Inflammatory macrophage treated with lipopolysaccharide for 1 hour (primary cell): ENCODE measurements at regions not wholly inside any gene's neighbourhood (a gene's known extent, or its start where the extent isn't known, plus 50 kb on each side); places are given as distances from the start of the nearest gene placed in this dataset.

Source experiments
- DNase-seq, 2 donors: peaks; one replicate each; pipeline ENCODE4 v3.0.0-alpha.2; 2020 to 2022

DNA sequence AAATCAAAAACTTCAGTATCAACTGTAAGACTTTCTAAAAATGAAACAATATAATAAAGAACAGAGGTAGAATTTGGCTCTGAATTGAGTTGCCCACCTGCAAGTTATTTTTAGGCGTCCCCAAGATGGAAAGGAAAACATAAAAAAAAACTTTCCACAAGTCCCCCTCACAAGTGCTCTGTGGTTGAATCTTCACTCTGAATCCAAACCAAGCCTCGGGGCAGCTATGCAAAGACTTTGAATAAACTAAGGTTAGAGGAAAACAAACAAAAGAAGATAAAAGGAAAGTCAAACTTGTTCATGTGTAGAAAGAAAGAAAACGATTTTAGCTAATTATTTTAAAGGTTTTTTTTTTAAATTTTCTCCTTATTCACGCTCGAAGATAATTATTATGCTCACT is 372.4 kb upstream of the SLIT2 start:
- no peak for DNase-seq

DNA sequence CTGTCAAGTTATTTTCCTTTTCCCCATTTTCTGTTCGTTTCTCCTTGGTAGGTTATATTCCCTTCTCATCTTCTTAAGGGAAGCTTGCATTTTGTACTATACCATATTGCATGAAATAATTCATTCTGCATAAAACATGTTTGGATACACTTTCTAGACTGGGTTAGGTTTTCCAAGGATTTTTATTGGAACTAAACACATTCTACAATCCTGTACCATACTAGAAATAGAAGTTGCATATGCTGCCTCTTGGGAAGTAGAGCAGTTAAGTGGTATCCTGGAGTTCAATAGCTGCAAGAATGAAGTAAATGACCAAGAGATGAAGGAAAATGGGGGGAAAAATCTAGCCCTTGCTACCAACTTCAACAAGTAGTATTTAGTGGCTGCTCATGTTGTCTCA is 393.7 kb upstream of the SLIT2 start:
- DNase-seq: no peak

DNA sequence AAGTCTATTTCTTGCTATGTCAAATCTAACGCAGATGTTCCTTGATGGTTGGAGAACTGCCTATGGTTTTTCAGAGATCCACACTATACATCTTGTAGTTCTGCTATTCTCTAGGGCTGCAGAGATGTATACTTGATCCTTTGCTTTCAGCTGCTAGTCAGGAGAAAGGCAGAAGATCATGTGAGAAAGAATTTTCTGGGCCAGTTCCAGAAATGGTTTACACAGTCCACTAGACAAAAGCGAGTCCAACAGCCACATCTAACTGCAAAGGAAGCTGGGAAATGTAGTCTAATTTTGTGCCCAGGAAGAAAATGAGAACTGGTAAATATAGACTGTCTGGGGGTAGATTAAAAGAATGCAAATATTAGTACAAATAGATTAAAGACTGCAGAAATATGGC is 394.3 kb upstream of the SLIT2 start:
- DNase-seq: no peak

DNA sequence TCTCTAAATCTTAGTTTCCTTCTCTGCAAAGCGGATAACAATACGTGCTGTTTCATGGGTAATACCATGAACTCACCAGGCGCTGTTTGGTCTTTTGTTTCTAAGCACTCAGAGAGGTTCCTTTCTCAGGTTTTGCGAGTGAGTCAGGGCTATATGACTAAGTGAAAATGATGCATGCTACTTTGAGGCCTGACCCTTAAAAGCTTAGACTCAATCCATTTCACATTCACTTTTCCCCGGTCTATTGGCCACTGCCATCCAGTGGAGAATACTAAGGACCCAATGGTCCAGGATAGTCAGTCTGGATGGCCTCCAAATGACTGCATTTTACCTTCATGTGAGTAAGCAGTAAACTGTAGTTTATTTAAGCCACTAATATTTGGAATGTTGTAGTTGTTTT is 400.8 kb upstream of the SLIT2 start:
- DNase-seq: no peak

DNA sequence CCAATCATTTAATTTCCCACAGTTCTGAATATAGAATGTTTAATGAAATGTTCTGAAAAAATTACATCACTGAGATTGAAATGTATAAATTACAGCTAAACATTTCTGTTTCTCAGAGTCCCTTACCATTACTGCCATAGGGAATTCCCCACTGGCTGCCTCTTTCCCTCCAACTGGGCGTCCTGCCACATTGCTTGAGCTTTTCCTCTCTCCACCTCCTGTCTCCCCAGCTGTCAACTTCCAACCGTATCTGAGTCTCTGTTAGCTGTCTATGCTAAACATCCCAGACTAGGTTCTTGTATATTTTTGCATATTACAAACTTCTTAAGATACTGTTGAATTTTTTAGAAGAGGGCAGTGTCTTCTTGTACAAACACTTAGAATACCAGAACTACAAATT is 407.3 kb upstream of the SLIT2 start:
- no peak for DNase-seq

DNA sequence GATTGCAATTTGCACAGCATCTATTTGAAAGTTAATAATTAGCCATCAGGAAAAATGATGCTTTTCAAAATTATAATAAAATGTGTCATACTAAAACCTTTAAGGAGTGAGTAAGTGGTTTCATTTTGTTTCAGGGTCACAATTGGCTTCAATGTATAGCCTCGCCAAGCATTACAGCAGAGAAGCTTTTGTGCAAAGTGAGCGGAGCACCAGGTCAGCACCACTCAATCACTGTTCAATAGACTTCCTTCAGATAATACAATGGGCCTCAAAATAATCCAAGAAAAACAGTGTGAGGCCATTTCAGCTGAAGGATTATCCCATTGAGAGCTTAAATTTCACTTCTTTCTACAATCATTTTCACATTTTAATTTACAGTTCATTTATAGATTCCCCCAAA is 409.2 kb upstream of the SLIT2 start:
- DNase-seq: no peak

DNA sequence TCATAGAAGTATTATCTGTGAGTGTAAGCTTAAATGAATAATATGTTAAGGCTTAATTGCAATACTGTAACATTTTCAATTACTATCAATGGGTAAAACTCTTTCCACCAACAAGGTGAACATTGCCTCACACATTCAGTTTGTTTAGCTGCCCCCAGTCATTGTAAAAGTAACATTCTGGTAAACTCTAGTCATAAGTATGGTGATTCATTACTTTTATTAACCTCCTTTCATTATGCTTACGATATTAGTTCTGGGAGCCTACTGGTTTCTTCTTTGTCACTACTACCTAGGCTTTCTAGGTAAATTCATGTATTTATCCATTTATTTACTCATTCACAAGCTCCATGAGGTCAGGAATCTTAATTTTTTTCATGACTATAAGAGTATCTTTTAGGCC is 412.8 kb upstream of the SLIT2 start:
- DNase-seq: no peak

DNA sequence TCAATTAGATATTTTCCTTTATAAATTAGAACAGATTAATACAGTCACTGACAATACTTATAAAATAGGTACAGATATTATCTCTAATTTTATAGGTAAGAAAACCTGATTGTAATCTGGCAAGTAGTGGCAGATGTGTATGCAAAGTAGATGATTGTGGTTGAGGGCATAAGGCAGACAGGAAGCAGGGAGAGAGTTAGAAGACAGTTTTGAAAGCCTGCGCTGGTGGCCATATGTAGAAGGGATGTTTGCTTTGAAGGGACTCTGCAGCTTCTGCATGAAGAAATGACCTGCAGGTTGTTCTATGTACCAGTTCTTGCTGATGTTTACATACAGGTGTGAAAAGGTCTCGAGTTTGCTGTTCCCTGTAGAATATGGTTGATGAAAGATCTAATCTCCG is 416.3 kb upstream of the SLIT2 start:
- DNase-seq: no peak

DNA sequence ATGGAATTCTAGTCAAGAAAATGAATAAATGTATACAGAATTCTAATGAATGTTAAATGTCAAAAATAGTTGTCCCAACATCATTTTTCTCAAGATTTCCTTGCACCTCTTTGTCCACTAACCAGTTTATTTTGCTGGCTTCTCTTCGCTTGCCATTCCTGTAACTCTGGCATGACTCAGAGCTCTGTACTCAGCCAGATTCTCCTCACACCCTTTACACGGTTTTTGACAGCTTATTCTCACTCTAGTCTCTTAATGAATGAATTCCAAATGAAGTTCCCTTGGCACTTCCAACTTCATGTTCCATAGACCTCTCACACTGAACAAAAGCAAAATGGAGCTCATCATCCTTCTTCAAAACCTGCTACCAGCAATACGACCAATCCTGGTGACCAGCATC is 419.3 kb upstream of the SLIT2 start:
- DNase-seq: no peak

DNA sequence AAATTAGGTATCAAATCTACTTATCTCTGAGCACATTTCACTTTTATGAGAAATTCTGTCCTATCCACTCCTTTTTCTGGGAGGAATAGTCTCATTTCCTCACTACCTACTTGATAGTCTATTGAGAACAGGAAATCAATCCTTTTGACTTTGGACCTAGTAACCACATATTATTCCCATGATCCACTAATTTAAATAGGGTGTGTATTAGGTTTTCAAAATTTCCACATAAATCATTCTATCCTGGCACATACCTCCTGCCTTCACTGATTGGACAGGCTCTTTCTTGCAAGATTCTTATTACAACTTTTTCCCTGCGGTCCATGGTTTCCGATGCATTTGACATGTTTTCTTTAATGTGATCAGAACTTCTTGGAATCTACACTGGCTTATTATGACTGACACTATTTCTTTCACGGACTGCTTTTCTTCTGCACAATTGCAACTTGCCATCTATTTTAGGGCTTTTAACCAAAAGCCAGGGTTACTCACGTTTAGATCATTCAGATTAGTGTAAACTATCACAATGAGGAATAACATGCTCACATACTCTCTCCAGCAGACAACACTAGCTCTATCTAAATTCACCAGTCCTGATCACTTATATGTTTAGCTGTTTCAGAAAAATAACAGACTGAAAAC is 419.9 kb upstream of the SLIT2 start:
- DNase-seq: no peak

DNA sequence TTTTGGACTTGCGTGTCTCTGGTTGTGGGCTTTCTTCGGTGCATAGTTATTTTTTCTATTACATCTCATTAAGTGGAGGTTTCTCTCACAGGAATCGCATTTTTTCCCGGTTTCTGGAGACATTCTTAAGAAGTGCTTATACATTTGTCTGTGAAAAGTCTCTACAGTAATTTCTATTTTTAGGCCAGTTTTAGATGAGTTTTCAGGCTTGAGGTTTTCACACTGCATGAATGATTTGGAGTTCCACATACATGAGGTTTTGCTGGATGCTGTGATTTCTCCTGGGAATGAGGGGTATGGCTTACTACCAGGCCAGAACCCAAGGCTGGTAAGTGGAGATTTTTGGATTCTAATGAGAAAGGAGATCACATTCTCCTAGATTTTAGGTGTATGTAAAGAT is 422.6 kb upstream of the SLIT2 start:
- DNase-seq: no peak

DNA sequence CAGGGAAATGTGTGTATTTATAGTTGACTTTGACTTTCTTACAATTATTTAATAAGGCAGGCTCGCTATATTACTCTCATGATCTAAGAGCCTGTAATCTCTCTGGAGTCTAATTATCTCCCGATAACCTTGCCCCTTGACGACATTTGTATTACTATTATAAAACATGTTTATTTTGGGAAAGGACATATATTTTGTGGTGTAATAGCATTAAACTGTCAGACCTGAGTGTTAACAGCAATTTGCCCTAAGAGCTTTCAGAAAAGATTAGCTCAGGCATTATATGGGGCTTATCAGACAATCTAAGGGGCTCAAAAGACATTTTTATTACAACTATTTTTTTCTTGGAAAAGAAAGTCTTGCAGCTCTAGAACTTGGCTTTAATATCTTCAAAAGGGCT is 427.9 kb upstream of the SLIT2 start:
- DNase-seq: no peak

DNA sequence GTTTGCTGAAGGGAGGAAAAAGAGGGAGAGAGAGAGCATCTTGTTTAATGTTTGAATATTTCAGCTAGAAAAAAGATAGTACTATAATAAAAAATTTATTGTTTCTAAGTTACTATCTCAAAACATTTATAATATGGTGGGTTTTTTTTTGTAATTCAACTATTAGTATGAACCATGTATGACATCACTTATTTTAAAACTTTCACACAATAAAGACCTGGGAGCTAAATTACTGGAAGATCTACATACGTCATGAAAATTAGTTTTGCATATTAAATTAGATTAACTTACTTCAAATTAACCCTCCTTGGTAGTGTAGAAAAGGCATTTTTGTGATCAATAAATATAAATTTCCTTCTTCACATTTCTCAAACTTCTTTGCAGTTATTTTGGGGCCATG is 432.0 kb upstream of the SLIT2 start:
- no peak for DNase-seq

DNA sequence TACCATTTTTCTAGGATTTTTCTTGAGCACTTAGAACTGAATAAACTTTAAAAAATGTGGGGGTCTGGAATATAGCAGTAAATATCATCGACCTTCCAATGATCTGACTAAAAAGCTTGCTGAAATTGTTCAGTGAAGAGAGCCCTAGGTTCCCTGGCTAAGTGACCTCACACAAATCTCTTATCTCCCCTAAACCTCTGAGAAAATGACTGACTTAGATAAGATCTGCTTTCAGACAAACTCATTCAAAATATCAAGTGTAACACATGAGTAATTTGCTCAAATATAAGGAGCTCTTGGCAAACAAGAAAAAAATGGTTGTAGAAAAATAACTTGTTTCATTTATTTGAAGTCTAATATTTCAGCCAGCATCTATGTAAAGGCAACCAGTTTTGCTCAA is 441.7 kb upstream of the SLIT2 start:
- DNase-seq: no peak

DNA sequence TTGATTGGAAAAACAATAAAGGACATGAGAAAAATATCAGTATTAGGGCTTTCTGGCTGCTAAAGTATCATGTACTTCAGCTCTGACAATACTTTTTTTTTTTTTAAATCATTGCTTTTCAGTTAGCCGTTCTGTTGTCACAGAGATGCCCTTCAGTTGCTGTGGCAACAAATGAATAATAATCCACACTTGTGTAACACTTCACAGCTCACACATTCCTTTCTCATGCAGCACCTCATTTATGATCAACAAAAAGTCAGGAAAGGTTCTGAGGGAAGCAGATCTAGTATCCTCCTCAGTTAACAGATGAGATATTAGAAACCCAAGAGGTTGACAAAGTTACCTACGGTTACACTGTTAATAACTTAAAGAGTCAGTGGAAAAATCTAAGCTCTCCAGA is 444.2 kb upstream of the SLIT2 start:
- DNase-seq: no peak

DNA sequence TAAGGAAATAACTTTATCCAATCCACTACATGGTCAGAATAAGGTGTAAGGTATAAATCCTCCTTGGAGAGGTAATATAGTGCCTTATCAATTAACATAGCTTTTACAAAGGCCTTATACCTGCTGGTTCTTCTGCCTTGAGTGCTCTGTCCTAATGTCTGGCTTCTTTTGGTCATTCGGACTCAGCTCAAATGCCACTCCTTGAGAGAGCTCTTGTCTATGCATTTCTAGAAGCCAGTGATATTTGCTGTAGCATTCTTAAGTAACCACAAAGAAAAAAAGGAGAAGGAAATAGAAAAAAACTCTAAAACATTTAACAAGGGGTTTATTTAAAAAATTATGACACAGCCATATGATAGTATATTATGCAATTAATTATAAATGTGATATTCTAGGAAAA is 444.8 kb upstream of the SLIT2 start:
- DNase-seq: no peak

DNA sequence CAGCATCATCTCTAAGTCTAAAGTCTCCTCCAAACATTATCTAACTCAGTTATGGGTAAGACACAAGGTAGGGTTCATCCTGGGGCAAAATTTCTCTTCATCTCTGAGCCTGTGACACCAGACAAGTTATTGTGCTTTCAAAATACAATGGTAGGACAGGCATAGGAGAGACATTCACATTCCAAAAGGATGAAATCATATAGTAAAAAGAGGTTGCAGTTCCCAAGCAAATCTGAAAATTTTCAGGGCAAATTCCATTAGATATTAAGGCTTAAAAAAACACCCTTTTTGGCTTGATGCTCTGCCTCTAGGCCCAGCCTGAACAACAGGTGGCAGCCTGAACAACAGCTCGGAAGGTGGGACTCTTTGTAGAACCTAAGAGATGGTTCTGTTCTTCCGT is 448.3 kb upstream of the SLIT2 start:
- no peak for DNase-seq

DNA sequence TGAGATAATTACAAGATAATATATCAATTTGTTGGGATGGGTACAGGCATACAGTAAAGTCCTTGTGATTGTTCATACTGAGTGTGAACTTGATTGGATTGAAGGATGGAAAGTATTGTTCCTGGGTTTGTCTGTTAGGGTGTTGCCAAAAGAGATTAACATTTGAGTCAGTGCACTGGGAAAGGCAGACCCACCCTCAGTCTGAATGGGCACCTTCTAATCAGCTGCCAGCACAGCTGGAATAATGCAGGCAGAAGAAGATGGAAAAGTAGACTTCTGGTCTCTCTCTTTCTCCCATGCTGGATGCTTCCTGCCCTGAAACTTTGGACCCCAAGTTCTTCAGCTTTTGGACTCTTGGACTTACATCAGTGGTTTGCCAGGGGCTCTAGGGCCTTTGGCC is 457.9 kb upstream of the SLIT2 start:
- no peak for DNase-seq

DNA sequence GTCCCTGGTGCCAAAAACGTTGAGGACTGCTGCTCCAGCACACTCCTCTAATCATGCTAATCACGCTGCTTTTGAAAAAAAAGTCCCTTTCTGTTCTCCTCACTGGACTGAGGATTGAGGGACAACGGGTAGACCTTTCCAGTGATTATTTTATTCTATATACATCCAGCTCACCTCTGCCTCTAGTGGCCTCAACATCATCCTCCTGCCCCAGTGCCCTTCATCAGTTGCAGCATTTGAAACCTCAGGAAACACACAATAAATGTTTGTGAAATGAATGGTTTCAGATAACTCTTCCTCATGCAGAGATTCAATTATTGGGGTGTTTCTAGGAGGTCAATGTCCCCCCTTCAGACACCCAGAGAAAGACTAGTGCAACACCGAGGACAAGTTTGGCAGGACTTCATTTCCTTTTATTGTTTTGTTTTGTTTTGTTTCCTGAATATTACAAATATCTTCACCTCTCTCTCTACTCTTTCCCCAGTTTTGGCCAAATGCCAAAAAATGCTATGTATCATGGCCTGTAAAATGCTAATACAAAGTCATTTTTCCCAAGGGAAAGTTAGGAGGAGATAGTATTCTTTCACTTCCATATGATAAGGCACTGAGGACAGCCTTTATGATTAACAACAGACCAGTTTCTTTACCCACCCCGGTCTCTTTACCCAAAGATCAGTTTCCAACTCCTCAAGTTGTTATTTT is 460.1 kb upstream of the SLIT2 start:
- no peak for DNase-seq

DNA sequence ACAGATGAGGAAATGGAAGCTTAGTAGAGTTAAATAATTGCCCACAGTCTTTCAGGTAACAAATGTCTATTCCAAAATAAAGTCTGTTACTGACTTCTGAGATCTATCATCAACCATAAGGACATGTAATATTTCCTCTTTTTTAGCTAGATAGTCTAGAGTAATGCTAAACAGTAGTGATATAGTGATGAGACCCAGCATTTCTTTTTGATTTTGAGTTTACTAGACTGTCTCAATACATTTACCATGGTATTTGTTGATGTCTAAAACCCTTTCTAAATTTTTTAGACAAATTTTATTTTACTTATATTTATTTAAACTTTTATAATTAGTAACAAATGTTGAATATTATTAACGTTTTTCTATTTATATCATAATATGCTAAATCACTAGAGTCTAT is 465.1 kb upstream of the SLIT2 start:
- DNase-seq: no peak

DNA sequence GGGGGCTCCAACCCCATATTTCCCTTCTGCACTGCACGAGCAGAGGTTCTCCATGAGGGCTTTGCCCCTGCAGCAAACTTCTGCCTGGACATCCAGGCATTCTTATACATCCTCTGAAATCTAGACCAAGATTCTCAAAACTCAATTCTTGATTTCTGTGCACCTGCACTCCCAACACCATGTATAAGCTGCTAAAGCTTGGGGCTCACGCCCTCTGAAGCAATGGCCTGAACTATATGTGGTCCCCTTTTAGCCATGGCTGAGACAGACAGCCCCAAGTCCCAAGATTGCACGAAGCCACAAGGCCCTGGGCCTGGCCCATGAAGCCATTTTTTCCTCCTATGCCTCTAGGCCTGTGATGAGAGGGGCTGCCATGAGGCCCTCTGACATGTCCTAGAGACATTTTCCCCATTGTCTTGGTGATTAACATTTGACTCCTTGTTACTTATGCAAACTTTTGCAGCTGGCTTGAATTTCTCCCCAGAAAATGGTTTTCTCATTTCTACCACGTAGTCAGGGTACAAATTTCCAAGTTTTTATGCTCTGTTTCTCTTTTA is 468.0 kb upstream of the SLIT2 start:
- DNase-seq: no peak

DNA sequence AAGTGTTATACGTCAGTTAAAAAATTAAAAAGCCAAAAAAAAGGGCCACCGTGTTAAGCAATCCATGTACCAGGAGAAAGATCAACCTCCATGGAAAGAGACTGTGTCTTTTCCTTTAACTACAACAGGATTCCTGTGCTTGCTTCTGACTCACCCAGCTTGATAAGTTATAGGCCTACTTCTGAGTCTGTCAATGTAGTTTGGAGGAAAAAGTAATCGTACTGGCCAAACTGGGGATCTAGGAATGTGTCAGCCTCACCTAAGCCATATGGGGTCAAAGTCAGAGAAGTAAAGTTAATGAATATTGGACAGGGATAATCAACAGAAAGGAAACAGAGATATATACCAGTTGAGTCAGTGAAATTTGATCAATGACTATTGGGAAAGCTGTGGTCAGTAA is 470.8 kb upstream of the SLIT2 start:
- DNase-seq: no peak

DNA sequence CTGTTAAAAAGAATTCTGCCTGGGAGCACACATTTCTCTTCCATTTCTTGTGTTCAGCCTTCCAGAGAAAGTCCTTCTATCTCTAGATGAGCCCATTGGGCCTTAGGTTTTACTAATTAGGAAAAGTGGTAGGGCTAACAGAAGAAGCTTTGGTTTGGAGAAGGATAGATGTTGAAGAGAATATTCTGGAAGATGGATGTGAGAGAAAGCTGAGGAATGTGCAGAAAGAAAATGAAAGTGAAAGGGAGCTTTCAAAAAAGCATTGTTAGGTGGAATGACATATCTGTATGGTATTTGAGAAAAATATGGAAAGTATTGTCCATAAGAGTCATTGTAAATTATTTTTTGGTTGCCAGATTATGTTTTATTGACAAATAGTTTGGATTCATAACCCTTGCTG is 474.8 kb upstream of the SLIT2 start:
- DNase-seq: no peak

DNA sequence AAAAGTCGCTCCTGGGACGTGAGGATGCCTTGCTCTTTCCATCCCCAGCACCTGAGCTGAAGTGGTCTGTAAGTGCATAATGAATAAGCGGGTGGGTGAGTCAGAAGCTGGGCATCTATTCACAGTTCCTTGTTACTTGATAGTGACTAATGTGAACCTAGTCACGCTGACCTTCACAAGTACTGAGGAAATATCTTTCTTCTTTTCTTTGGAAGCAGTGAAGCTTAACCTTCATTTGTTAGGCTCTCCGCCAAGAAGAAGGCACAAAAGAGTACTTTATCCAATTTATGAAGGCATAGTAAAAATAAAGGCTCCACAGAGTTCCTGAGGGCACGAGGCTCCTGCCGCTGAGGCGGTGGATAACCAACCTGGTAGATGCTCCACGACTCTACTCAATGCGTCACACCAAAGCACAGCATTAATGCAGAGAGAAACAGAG is 475.7 kb upstream of the SLIT2 start:
- DNase-seq: no peak

DNA sequence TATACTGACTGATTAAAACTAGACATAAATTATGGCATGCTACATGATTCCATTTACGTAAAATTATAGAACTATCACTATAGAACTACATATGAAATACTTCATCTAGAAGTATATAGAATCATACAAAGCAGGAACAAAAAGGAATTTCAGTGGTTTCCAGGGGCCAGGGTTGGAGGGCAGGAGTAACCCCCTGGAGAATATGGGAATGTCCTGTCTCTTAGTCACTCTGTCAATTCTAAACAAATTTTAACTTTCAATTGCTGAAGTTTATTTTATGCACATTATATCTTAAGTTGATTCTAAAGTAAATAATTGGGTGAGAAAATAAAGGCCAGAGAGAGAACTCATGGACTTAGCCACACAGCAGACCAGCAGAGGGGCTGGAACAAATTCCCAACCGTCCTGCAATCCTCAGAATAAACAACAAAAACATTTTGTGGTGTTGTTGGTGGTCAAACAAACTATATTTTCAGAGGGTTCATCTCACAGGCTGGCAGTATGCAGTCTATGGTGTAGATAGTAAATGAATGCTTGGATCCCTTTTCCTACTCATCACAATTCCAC is 476.9 kb upstream of the SLIT2 start:
- DNase-seq: no peak
